Neural cell (in vitro differentiated cells): ENCODE measurements at regions not wholly inside any gene's neighbourhood (a gene's known extent, or its start where the extent isn't known, plus 50 kb on each side); places are given as distances from the start of the nearest gene placed in this dataset.
"Not testable (repeated sequence)": the region's sequence is repeated elsewhere in the genome, so short reads cannot be mapped to it uniquely, and the experiment has no call there.

Experiments
- H2AFZ ChIP-seq: fragments of 200-600, 300-800 bp; sonication (generic), shearing (Covaris generic); 2 replicates; pipeline ENCODE4 v1.6.0; 2014; ENCODE audit warnings: low read depth, mild to moderate bottlenecking, antibody characterized with exemption, low read length, moderate library complexity
- H3F3A ChIP-seq: fragments of 200-600 bp; shearing (Covaris generic); 2 replicates; pipeline ENCODE4 v1.6.1; 2016; ENCODE audit warnings: mild to moderate bottlenecking, moderate library complexity, mixed read lengths, antibody characterized with exemption, low read length; ENCODE audit not compliant: insufficient read depth, poor library complexity, severe bottlenecking
- H3K27ac ChIP-seq: fragments of 200-600, 300-800 bp; sonication (generic), shearing (Covaris generic); 2 replicates; pipeline ENCODE4 v1.5.1; 2014; ENCODE audit warnings: mild to moderate bottlenecking, low read length, moderate library complexity
- H3K27me3 ChIP-seq: fragments of 300-800, 200-600 bp; sonication (generic), shearing (Covaris generic); 2 replicates; pipeline ENCODE4 v1.6.0; 2014; ENCODE audit warnings: mild to moderate bottlenecking, low read depth, low read length, moderate library complexity; ENCODE audit not compliant: insufficient read depth
- H3K36me3 ChIP-seq: fragments of 300-800, 200-600 bp; sonication (generic), shearing (Covaris generic); 2 replicates; pipeline ENCODE4 v1.5.1; 2014; ENCODE audit warnings: mild to moderate bottlenecking, antibody characterized with exemption, low read length, moderate library complexity; ENCODE audit not compliant: insufficient read depth
- H3K4me2 ChIP-seq: fragments of 300-800, 200-600 bp; sonication (generic), shearing (Covaris generic); 2 replicates; pipeline ENCODE4 v1.6.0; 2014; ENCODE audit warnings: mild to moderate bottlenecking, low read length
- H3K4me3 ChIP-seq: fragments of 300-800, 200-600 bp; sonication (generic), shearing (Covaris generic); 2 replicates; pipeline ENCODE4 v1.5.1; 2014; ENCODE audit warnings: mild to moderate bottlenecking, low read length, moderate library complexity
- H3K79me2 ChIP-seq: fragments of 200-600 bp; shearing (Covaris generic); replicated peaks from 2 replicates; pipeline ENCODE4 v1.6.0; 2014; ENCODE audit warnings: mild to moderate bottlenecking, low read length, moderate library complexity; ENCODE audit not compliant: insufficient read depth
- H3K9ac ChIP-seq: fragments of 300-800, 200-600 bp; sonication (generic), shearing (Covaris generic); 2 replicates; pipeline ENCODE4 v1.6.1; 2016; ENCODE audit warnings: mild to moderate bottlenecking, low read length, mixed read lengths
- H3K9me2 ChIP-seq: fragments of 200-600 bp; shearing (Covaris generic); 2 replicates; pipeline ENCODE4 v1.6.1; 2016; ENCODE audit warnings: mild to moderate bottlenecking, low read length, mixed read lengths; ENCODE audit not compliant: insufficient read depth
- H3K9me3 ChIP-seq: fragments of 200-600, 300-800 bp; sonication (generic), shearing (Covaris generic); 2 replicates; pipeline ENCODE4 v1.6.1; 2016; ENCODE audit warnings: mild to moderate bottlenecking, mixed run types, low read length, moderate library complexity, mixed read lengths
- H4K20me1 ChIP-seq: fragments of 200-600 bp; shearing (Covaris generic); 2 replicates; pipeline ENCODE4 v1.6.1; 2016; ENCODE audit warnings: mild to moderate bottlenecking, mixed run types; ENCODE audit not compliant: insufficient read depth
- CTCF ChIP-seq: fragments of 450-650 bp; IDR thresholded peaks from 2 replicates; pipeline ENCODE4 v1.5.1; 2014; ENCODE audit warnings: antibody characterized with exemption, mild to moderate bottlenecking, moderate library complexity; ENCODE audit not compliant: poor library complexity, severe bottlenecking
- EP300 ChIP-seq: fragments of 450-650 bp; conservative IDR thresholded peaks from 2 replicates; pipeline ENCODE4 v1.6.1; 2014; ENCODE audit warnings: antibody characterized with exemption, mild to moderate bottlenecking, moderate library complexity; ENCODE audit not compliant: poor library complexity, severe bottlenecking
- EZH2 ChIP-seq: fragments of 200-600, 300-800 bp; shearing (Covaris generic), sonication (generic); IDR thresholded peaks from 2 replicates; pipeline ENCODE4 v1.6.1; 2014; ENCODE audit warnings: antibody characterized with exemption, low read length, borderline replicate concordance, mild to moderate bottlenecking; ENCODE audit not compliant: insufficient read depth, poor library complexity, severe bottlenecking
- MXI1 ChIP-seq: fragments of 450-650 bp; conservative IDR thresholded peaks from 2 replicates; pipeline ENCODE4 v1.6.1; 2014; ENCODE audit warnings: antibody characterized with exemption, mild to moderate bottlenecking; ENCODE audit not compliant: poor library complexity, severe bottlenecking
- POLR2AphosphoS5 ChIP-seq: IDR thresholded peaks from 2 replicates; pipeline ENCODE4 v1.6.1; 2012
- RAD21 ChIP-seq: fragments of 450-650 bp; conservative IDR thresholded peaks from 2 replicates; pipeline ENCODE4 v1.6.1; 2014; ENCODE audit warnings: antibody characterized with exemption, mild to moderate bottlenecking, moderate library complexity
- REST ChIP-seq: IDR thresholded peaks from 2 replicates; pipeline ENCODE4 v1.6.1; 2012; ENCODE audit warnings: borderline replicate concordance
- SMC3 ChIP-seq: fragments of 450-650 bp; conservative IDR thresholded peaks from 2 replicates; pipeline ENCODE4 v1.6.1; 2014; ENCODE audit warnings: antibody characterized with exemption, mild to moderate bottlenecking, moderate library complexity; ENCODE audit not compliant: poor library complexity
- TAF1 ChIP-seq: IDR thresholded peaks from 2 replicates; pipeline ENCODE4 v1.6.1; 2012; ENCODE audit warnings: low read depth

GRCh38 chr2:142727821-142728478 lies 149.5 kb upstream of the KYNU start:
- H3K4me3 ChIP-seq, H3K79me2 ChIP-seq, H3K9ac ChIP-seq, H3K4me2 ChIP-seq, H3K36me3 ChIP-seq, H3K9me3 ChIP-seq, H3K27me3 ChIP-seq, H4K20me1 ChIP-seq, H3K9me2 ChIP-seq, H2AFZ ChIP-seq, H3K27ac ChIP-seq, H3F3A ChIP-seq: not testable (repeated sequence)

GRCh38 chr2:142725386-142725785 lies 152.1 kb upstream of the KYNU start:
- H3K27me3 ChIP-seq: no peaks in the 10 kb centered on the region
- H3K4me2 ChIP-seq: no peak overlapping the region
- no peak overlapping the region for H3K4me3 ChIP-seq
- no peak overlapping the region for H3K9ac ChIP-seq
- H3F3A ChIP-seq: no peaks in the 10 kb centered on the region
- H3K36me3 ChIP-seq: no peaks in the 10 kb centered on the region
- TF ChIP-seq MXI1: no peak
- no peak for TF ChIP-seq TAF1
- TF ChIP-seq EZH2: no peak
- TF ChIP-seq CTCF: no peak
- TF ChIP-seq POLR2AphosphoS5: no peak
- TF ChIP-seq REST: no peak
- no peak for TF ChIP-seq RAD21
- TF ChIP-seq EP300: no peak
- no peaks in the 10 kb centered on the region for H3K9me3 ChIP-seq
- no peaks in the 10 kb centered on the region for H3K79me2 ChIP-seq
- H3K9me2 ChIP-seq: no peaks in the 10 kb centered on the region
- no peak overlapping the region for H3K27ac ChIP-seq
- no peak overlapping the region for H2AFZ ChIP-seq
- no peaks in the 10 kb centered on the region for H4K20me1 ChIP-seq

- no peak overlapping the region for H3K4me2 ChIP-seq
- H4K20me1 ChIP-seq: no peaks in the 10 kb centered on the region
- TF ChIP-seq POLR2AphosphoS5 (no peak), RAD21 (no peak), REST (no peak), MXI1 (no peak), CTCF (no peak), EZH2 (no peak), SMC3 (no peak), EP300 (no peak), TAF1 (no peak)
- no peaks in the 10 kb centered on the region for H3F3A ChIP-seq
- no peak overlapping the region for H2AFZ ChIP-seq
- no peak overlapping the region for H3K9ac ChIP-seq
- no peak overlapping the region for H3K27ac ChIP-seq
- no peaks in the 10 kb centered on the region for H3K79me2 ChIP-seq
- no peak overlapping the region for H3K4me3 ChIP-seq
- H3K9me2 ChIP-seq: no peaks in the 10 kb centered on the region
- no peaks in the 10 kb centered on the region for H3K27me3 ChIP-seq
- H3K9me3 ChIP-seq: no peaks in the 10 kb centered on the region
- no peaks in the 10 kb centered on the region for H3K36me3 ChIP-seq
Measured at GRCh38 chr2:142724713-142725349, 152.6 kb upstream of the KYNU start.
